Activated CD8-positive, alpha-beta memory T cell treated with anti-CD3 and anti-CD28 coated beads, Interleukin-2, amount 10 ng/mL, durations not matched to agents 7 days and 5 days (primary cell): ENCODE measurements at regions not wholly inside any gene's neighbourhood (a gene's known extent, or its start where the extent isn't known, plus 50 kb on each side); places are given as distances from the start of the nearest gene placed in this dataset.

ENCODE experiments used
- ATAC-seq: fragments of 150-1000 bp; cut with Tn5 transposase; one replicate; pipeline ENCODE4 v1.10.0; 2021; ENCODE audit warnings: moderate library complexity
- CTCF ChIA-PET: fragments of 350-600 bp; sonication (Branson Sonifier 250); formaldehyde crosslinking; loops from one replicate; lab custom pipeline; 2021; ENCODE audit warnings: antibody characterized with exemption; lab: Charles Lee
- DNase-seq: peaks from one replicate; pipeline ENCODE4 v3.0.0-alpha.2; 2020
- H3K27ac Mint-ChIP-seq: one replicate; pipeline ENCODE4 v1.8.0; 2021; ENCODE audit warnings: mild to moderate bottlenecking, mixed read lengths
- H3K27me3 Mint-ChIP-seq: one replicate; pipeline ENCODE4 v1.8.0; 2021; ENCODE audit warnings: mixed read lengths
- H3K36me3 Mint-ChIP-seq: one replicate; pipeline ENCODE4 v1.8.0; 2021; ENCODE audit warnings: mild to moderate bottlenecking, mixed read lengths
- H3K4me1 Mint-ChIP-seq: one replicate; pipeline ENCODE4 v1.8.0; 2021; ENCODE audit warnings: mixed read lengths
- H3K4me3 Mint-ChIP-seq: one replicate; pipeline ENCODE4 v1.8.0; 2021; ENCODE audit warnings: mild to moderate bottlenecking, moderate library complexity, mixed read lengths
- H3K9me3 Mint-ChIP-seq: one replicate; pipeline ENCODE4 v1.8.0; 2022; ENCODE audit warnings: low read depth, mixed read lengths

DNA sequence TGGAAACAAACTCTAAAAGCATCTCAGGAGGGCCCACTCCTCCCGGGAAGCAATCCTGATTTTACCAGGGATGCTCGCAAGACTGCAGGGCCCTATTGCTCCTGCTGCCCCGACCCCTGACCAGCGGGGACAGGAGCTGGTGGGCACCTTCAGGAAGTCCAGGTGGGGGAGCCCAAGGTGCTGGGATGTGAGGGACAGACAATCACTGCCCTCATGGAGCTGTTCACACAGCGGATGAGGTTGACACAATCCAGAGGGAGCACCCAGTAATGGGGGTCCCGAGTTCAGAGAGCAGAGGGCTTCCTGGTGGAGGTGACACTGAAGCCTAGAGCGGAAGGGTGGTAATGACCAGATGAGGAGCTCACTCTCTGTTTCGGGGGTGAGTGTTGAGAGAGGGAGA lies 126.2 kb downstream of the FOXL1 start:
- Mint-ChIP-seq H3K27ac (no peak overlapping the region), H3K36me3 (no peaks in the 10 kb centered on the region), H3K4me1 (no peaks in the 10 kb centered on the region), H3K27me3 (no peaks in the 10 kb centered on the region), H3K9me3 (no peaks in the 10 kb centered on the region), H3K4me3 (no peak overlapping the region)
- ATAC-seq, result no peak
- CTCF ChIA-PET, result no interaction called here
- no peak for DNase-seq

DNA sequence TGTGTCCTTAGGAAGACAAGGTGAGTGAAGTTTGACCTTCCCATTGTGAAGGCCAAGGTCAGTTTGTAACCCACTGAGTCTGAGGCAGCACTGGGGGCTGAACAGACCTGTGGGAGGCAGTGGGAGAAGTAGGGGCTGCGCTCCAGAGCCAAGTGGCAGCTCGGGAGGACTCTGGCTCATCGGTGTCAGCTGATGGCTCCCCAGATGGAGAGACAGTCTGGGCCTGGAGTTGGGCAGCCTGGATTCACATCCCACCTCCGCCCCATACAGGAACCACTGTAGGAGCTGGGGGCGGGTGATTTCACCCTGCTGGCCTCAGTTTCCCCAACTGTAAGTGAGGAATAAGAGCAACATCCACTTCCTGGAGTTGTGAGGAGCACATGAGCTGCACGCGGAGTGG lies 128.4 kb downstream of the FOXL1 start:
- Mint-ChIP-seq H3K27me3 (no peaks in the 10 kb centered on the region), H3K27ac (no peak overlapping the region), H3K36me3 (no peaks in the 10 kb centered on the region), H3K9me3 (no peaks in the 10 kb centered on the region), H3K4me3 (no peak overlapping the region), H3K4me1 (no peaks in the 10 kb centered on the region)
- ATAC-seq (no peak), DNase-seq (no peak)
- CTCF ChIA-PET, result no interaction called here

DNA sequence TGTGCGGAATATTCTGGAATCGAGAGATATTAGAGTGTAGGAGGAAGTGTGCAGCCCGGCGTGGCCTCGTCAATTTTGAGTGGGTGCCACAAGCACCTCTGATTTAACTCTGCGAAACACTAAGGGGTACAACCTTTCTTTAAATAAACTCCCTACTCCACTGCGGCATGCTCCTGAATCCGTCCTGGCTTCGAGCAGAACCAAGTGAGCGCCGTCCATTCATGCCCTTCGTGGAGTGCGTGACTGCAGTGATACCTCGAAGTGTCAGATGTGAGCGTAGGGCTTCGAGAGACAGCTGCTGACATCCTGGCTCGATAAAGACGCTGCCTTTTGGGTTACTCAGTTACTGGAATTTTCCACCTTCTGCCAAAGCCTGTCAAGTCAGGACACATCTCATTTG lies 128.8 kb downstream of the FOXL1 start:
- Mint-ChIP-seq H3K27me3 (no peaks in the 10 kb centered on the region), H3K4me1 (no peaks in the 10 kb centered on the region), H3K4me3 (no peak overlapping the region), H3K27ac (no peak overlapping the region), H3K36me3 (no peaks in the 10 kb centered on the region), H3K9me3 (no peaks in the 10 kb centered on the region)
- ATAC-seq, result no peak
- DNase-seq, result no peak
- CTCF ChIA-PET, result no interaction called here

DNA sequence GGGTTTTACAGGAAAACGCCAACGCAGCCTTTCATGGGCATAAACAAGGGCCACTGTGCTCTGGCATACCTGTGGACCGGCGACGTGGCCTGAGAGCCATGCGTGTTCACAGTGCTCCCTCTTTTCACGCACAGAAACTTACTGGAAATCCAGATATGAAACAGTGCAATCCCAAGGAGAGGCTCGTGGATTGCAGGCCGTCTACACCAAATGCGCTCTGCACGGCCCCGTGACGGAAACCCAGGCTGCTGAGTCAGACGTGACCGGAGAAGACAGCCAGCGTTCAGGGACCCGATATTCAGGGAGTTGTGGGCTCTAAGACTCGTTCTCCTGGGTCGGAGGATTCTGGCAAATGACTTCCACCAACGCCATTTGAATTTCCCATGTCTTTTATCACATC lies 129.2 kb downstream of the FOXL1 start:
- Mint-ChIP-seq H3K4me1 (no peaks in the 10 kb centered on the region), H3K36me3 (no peaks in the 10 kb centered on the region), H3K4me3 (no peak overlapping the region)

DNA sequence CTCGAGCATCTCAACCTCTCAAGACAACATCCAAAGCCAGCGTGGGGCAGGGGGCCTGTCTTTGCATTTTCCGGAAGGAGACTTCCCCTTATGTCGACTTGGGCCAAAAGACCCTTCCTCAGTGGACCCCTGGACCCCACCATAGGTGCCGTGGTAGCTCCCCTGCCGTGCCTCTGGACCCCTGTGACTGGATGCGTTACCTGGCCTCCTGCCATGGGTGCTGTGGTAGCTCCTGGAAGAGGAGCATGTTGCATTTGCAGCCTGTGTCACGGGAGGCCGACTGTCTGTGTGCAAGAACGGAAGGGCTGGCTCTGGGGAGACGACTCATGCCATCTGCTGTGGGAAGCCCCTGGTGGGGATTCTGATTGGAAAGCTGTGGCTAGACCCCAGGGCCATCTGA lies 130.1 kb downstream of the FOXL1 start:
- H3K4me1 Mint-ChIP-seq, result no peaks in the 10 kb centered on the region
- H3K27ac Mint-ChIP-seq, result no peak overlapping the region
- CTCF ChIA-PET, result no interaction called here
- no peaks in the 10 kb centered on the region for H3K36me3 Mint-ChIP-seq
- H3K27me3 Mint-ChIP-seq, result no peaks in the 10 kb centered on the region
- no peak for DNase-seq
- ATAC-seq, result no peak
- H3K4me3 Mint-ChIP-seq, result no peak overlapping the region
- no peaks in the 10 kb centered on the region for H3K9me3 Mint-ChIP-seq

More for the DNA sequence above, 129.2 kb downstream of the FOXL1 start:
- DNase-seq, result no peak
- Mint-ChIP-seq H3K27me3 (no peaks in the 10 kb centered on the region), H3K27ac (no peak overlapping the region), H3K9me3 (no peaks in the 10 kb centered on the region)
- ATAC-seq, result no peak
- CTCF ChIA-PET, result no interaction called here

DNA sequence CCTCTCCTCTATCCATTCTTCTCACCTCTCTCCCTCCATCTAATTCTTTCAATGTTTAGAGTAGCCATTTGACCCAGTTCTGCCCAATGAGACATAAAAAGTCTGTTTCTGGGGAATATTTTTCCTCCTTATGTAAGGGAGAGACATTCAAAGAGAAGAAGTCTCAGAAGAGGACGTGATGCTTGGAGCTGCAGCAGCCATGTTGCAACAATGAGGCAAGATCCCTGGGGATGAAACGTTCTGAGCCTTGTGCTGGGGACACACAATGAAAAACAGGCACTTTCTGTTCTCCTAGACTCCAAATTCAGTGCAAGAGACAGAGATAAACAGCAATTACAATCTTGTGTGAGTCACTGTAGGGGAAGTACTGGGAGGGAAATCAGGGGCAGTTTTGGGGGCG lies 130.8 kb downstream of the FOXL1 start:
- Mint-ChIP-seq H3K4me1 (no peaks in the 10 kb centered on the region), H3K4me3 (no peak overlapping the region), H3K27me3 (no peaks in the 10 kb centered on the region), H3K9me3 (no peaks in the 10 kb centered on the region), H3K27ac (no peak overlapping the region), H3K36me3 (no peaks in the 10 kb centered on the region)
- ATAC-seq (no peak), DNase-seq (no peak)
- CTCF ChIA-PET, result no interaction called here

DNA sequence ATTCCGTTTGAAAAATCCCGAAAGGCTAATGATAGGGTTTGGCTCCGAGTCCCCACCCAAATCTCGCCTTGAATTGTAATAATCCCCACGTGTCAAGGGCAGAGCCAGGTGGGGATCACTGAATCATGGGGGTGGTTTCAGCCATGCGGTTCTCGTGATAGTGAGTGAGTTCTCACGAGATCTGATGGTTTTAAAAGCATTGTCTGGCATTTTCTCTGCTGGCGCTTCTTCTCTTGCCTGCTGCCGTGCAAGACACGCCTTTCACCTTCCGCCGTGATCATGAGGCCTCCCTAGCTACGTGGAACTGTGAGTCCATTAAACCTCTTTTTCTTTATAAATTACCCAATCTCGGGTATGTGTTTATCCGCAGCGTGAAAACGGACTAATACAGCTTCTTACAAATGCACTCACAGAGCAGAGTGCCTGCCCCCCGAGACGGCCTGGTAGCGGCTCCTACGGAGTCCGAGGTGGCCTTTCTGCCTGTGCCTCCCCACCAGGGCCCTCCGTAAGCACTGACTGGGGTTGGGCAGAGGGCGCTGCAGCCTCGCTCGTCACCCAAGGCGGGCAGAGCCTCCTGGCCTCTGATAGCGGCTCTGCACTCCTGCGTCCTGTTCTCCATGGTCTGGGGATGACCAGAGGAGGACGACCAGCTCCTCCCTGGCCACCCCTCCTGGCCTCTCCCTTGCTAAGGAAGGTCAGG lies 131.7 kb downstream of the FOXL1 start:
- no peak overlapping the region for H3K27ac Mint-ChIP-seq
- H3K27me3 Mint-ChIP-seq, result no peaks in the 10 kb centered on the region
- H3K9me3 Mint-ChIP-seq, result no peaks in the 10 kb centered on the region
- H3K36me3 Mint-ChIP-seq, result no peaks in the 10 kb centered on the region
- DNase-seq (no peak), ATAC-seq (no peak)
- no peak overlapping the region for H3K4me3 Mint-ChIP-seq
- H3K4me1 Mint-ChIP-seq, result no peaks in the 10 kb centered on the region
- CTCF ChIA-PET, result no interaction called here

DNA sequence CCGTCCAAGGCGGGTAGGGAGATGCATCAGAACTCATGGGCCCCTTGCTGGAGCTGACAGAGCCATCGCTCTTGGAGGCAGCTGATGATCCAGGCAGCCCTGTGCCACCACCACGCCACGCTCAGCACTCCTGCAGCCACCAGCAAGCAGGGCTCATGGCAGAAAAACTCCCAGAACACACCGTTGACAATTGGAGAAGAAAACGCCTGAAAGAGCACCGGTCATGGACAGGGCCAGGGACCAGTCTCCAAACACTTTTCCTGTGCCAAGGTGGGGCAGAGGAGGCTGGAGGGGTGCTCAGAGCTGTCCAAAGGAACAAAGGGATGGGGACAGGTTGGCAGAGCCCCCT lies 132.2 kb downstream of the FOXL1 start:
- ATAC-seq, result no peak
- H3K36me3 Mint-ChIP-seq, result no peaks in the 10 kb centered on the region
- no peak overlapping the region for H3K4me3 Mint-ChIP-seq
- CTCF ChIA-PET, result no interaction called here
- H3K4me1 Mint-ChIP-seq, result no peaks in the 10 kb centered on the region
- DNase-seq, result no peak
- no peaks in the 10 kb centered on the region for H3K9me3 Mint-ChIP-seq
- H3K27me3 Mint-ChIP-seq, result no peaks in the 10 kb centered on the region
- H3K27ac Mint-ChIP-seq, result no peak overlapping the region

DNA sequence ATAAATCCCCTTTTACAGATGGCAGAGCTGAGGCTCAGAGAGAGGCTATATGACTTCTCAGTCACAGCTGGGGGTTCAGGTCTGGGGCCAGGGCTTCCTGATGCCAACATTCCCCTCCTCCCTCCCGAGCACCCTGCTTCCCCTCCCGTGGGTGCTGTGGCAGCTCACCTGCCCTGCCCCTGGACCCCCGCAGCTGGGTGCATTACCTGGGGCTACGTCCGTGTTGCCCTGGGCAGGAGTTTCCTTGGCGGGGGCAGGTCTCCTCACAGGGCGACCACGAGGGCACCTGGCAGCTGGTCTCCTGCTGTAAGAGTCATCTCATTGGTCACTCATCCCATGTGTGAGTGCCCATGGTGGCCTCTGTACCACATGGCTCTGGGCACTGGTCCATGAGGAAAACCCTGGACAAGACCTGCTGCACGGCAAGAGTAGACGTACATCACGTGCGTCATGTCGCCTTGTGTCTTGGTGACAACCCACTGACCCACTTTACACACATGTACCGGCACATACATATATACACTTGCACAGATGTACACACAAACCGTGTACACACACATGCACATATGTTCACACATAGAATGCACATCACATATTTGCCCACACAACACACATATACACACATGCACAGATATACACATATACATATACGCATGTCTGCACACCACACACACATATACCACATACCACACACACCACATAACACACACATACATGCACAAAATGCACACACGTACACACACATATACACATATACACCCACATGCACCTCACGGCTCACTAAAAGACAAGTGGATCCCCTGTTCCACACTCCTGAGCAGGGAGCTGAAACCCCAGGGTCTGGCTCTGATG lies 134.0 kb downstream of the FOXL1 start:
- Mint-ChIP-seq H3K27ac (no peak overlapping the region), H3K9me3 (no peaks in the 10 kb centered on the region), H3K4me1 (no peaks in the 10 kb centered on the region), H3K36me3 (no peaks in the 10 kb centered on the region), H3K4me3 (no peak overlapping the region), H3K27me3 (no peaks in the 10 kb centered on the region)
- CTCF ChIA-PET, result no interaction called here
- ATAC-seq, result no peak
- DNase-seq, result no peak

DNA sequence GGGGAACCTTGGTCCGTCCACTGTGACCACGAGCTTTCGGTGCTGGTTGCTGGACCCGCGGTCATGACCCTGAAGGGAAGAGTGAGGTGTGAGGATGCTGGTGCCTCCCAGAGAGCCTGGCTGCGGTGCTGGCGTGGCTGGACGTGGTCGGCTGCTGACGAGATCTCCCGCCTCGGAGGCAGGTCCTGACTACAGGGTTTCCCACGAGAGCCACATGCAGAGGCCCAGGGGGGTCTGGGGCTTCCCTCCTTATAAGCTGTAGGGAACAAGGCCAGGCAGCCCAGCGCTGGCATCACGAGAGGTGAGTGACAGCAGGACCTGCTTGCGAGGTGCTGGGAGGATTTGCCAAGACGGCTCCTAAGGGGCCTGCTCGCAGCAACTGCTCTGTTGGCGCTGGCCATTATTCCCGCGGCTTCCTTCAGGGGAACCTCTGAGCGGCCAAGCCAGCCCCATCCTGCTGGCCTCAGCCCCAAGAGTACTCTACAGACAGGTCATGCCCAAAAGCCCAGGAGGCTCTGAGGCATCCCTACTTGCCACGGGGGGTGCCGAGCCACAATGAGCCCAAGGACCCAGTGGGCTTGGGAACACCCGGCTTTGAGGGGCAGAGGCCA lies 134.8 kb downstream of the FOXL1 start:
- no peak for ATAC-seq
- H3K9me3 Mint-ChIP-seq, result no peaks in the 10 kb centered on the region

DNA sequence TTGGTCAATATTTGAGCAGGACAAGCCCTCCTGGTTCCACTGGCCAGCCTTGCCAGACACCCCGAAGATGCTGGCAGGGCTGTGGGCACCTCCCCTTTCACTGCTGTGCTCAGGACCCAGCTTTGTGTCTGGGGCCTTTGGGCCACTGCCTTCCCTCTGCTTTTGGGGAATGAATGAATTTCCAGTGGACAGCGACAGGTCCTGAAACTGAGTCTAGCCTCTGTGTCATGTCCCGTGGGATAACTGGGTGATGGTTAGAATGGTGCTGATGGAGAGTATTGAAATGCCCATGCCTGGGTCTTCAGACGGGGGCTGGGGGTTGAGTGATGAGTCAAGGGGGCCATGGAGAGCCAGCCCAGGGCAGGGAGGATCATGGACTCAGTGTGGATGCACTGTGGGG lies 135.8 kb downstream of the FOXL1 start:
- DNase-seq (no peak), ATAC-seq (no peak)
- Mint-ChIP-seq H3K4me3 (no peak overlapping the region), H3K36me3 (no peaks in the 10 kb centered on the region), H3K4me1 (peaks cover 3% of the 10 kb centered on the region), H3K9me3 (no peaks in the 10 kb centered on the region), H3K27ac (no peak overlapping the region), H3K27me3 (no peaks in the 10 kb centered on the region)
- CTCF ChIA-PET, result no interaction called here

More for the DNA sequence above, 134.8 kb downstream of the FOXL1 start:
- DNase-seq, result no peak
- CTCF ChIA-PET, result no interaction called here
- Mint-ChIP-seq H3K27me3 (no peaks in the 10 kb centered on the region), H3K27ac (no peak overlapping the region), H3K36me3 (no peaks in the 10 kb centered on the region), H3K4me1 (no peaks in the 10 kb centered on the region), H3K4me3 (no peak overlapping the region)

DNA sequence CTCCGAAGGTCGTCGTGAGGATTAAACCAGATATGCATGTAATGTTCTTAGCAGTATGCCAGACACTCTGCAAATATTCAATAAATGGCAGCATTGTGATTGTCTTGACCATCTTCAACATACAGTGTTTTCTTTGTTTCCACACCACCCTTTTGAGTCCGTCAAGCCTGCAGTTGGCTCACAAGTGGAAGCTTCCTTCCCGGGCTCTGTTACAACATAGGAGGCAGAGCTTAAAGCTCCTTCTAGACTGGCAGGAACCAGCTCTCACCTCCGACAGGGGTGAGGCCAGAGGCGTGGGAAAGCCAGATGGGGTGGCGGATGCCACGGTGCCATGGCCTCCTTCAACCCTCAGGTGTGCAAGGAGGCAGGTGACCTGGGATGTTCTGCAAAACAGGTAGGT lies 138.3 kb downstream of the FOXL1 start:
- Mint-ChIP-seq H3K27ac (no peak overlapping the region), H3K4me3 (no peak overlapping the region), H3K9me3 (no peaks in the 10 kb centered on the region), H3K36me3 (no peaks in the 10 kb centered on the region), H3K27me3 (no peaks in the 10 kb centered on the region), H3K4me1 (peaks cover 3% of the 10 kb centered on the region)
- no peak for DNase-seq
- CTCF ChIA-PET, result no interaction called here
- no peak for ATAC-seq

DNA sequence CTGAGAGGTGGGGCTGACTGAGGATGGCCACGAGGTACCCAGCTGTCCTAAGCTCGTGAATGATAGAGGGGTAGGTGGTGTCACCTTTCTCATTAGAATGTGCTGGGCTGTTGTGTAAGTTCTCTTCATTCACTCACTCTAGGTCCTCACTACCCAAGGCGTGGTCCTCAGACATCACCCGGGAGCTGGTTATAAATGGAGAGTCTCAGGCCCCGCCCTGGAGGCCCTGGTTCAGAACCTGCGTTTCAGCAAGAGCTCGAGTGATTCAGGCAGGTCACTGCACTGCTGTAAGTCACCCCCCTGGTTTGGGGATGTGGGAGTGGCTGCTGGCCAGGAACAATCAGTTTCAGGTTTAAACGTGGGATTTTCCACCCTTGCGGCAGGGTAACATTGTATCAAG lies 139.8 kb downstream of the FOXL1 start:
- no peak overlapping the region for H3K4me3 Mint-ChIP-seq
- no peaks in the 10 kb centered on the region for H3K27me3 Mint-ChIP-seq
- no peak for DNase-seq
- CTCF ChIA-PET, result no interaction called here
- no peaks in the 10 kb centered on the region for H3K36me3 Mint-ChIP-seq
- ATAC-seq, result no peak
- H3K27ac Mint-ChIP-seq, result no peak overlapping the region
- H3K4me1 Mint-ChIP-seq, result peaks cover 3% of the 10 kb centered on the region
- H3K9me3 Mint-ChIP-seq, result no peaks in the 10 kb centered on the region

DNA sequence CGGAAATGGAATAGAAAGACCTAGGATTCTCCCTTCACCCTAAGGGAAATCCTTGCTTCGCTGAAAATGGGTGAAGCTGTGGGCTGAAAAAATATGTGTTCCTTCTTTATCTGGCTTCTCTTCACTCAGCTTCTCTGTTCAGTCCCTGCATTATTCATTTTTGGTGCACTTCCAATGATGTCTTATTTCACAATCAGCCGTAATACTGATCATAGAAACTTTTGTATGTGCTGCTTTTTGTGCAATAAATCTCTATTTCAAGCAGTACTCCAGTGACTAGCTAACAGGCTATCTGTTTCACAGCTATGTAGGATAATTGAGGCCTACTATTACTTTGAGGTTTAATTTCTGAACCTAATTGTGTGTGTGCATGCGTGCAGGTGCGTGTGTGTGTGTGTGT lies 144.6 kb downstream of the FOXL1 start:
- peaks cover 7% of the 10 kb centered on the region for H3K27me3 Mint-ChIP-seq
- CTCF ChIA-PET, result no interaction called here
- no peak overlapping the region for H3K4me3 Mint-ChIP-seq
- H3K36me3 Mint-ChIP-seq, result no peaks in the 10 kb centered on the region
- H3K27ac Mint-ChIP-seq, result no peak overlapping the region
- no peaks in the 10 kb centered on the region for H3K9me3 Mint-ChIP-seq
- no peak for DNase-seq
- ATAC-seq, result no peak
- H3K4me1 Mint-ChIP-seq, result peaks cover 3% of the 10 kb centered on the region
